Fibroblast of lung (primary cell): ENCODE measurements at regions not wholly inside any gene's neighbourhood (a gene's known extent, or its start where the extent isn't known, plus 50 kb on each side); places are given as distances from the start of the nearest gene placed in this dataset.

ENCODE experiments used
- CTCF ChIP-seq, 2 donors: IDR thresholded peaks in 1 of 2; conservative IDR thresholded peaks in 1 of 2; 1 replicate in 1 of 2; 2 replicates in 1 of 2; pipeline ENCODE4 v1.5.1; 2011 to 2012; ENCODE audit warnings: low read length in 2 of 2, control low read depth in 1 of 2, inconsistent platforms in 1 of 2, low read depth in 1 of 2, mild to moderate bottlenecking in 1 of 2
- EZH2 ChIP-seq: IDR thresholded peaks from 2 replicates; pipeline ENCODE4 v1.5.1; 2012; ENCODE audit warnings: low read length, control low read depth, mild to moderate bottlenecking; ENCODE audit errors: missing control alignments

GRCh38 chr5:82772281-82772680 lies 304.9 kb downstream of the TMEM167A start:
- no peak for TF ChIP-seq CTCF (conservative IDR thresholded peaks at IDR 0.05 in 1 of 2, IDR thresholded peaks at IDR 0.05 in 1 of 2; ENCODE audit: low read depth in 1 of 2, low read length in 2 of 2)
- no peak for TF ChIP-seq EZH2
